ENCODE measurements at regions not wholly inside any gene's neighbourhood (a gene's known extent, or its start where the extent isn't known, plus 50 kb on each side); places are given as distances from the start of the nearest gene placed in this dataset.
"Not testable (repeated sequence)": the region's sequence is repeated elsewhere in the genome, so short reads cannot be mapped to it uniquely, and the experiment has no call there.

GRCh38 chr6:6931071-6932025, 176.4 kb upstream of the RREB1 start:
- DNase-seq (ENCODE audit: extremely low read depth in 1 of 2, low read depth in 1 of 2) = no peak

DNA sequence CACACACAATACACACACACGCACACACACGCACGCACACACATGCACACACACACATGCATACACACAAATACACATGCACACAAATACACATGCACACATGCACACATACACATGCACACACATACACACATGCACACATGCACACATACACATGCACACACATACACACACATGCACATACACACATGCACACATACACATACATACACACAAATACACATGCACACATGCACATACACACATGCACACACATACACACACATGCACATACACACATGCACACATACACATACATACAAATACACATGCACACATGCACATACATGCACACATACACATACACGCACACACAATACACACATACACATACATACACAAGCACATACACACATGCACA, 175.4 kb upstream of the RREB1 start:
- no peak for DNase-seq (ENCODE audit: extremely low read depth in 1 of 2, low read depth in 1 of 2)

GRCh38 chr6:6932968-6933367, 174.8 kb upstream of the RREB1 start:
- DNase-seq (ENCODE audit: extremely low read depth in 1 of 2, low read depth in 1 of 2) = no peak

- no peak for DNase-seq (ENCODE audit: extremely low read depth in 1 of 2, low read depth in 1 of 2)
These were observed 167.4 kb upstream of the RREB1 start for GRCh38 chr6:6940031-6941025.

DNA sequence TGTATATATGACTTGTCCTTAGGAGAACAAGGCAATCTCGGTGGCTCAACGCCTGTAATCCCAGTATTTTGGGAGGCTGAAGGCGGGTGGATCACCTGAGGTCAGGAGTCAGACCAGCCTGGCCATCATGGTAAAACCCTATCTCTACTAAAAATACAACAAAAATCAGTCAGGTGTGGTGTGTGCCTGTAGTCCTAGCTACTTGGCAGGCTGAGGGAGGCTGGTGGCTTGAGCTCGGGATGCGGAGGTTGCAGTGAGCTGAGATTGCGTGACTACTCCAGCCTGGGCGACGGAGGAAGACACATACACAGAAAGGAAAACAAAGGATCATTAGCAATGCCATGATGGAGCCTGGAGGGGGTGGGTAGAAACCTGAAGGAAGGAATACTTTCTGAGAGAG, 166.6 kb upstream of the RREB1 start:
- DNase-seq (ENCODE audit: extremely low read depth in 1 of 2, low read depth in 1 of 2) = no peak

GRCh38 chr6:6942091-6942490, 165.7 kb upstream of the RREB1 start:
- DNase-seq (ENCODE audit: extremely low read depth in 1 of 2, low read depth in 1 of 2) = no peak

DNA sequence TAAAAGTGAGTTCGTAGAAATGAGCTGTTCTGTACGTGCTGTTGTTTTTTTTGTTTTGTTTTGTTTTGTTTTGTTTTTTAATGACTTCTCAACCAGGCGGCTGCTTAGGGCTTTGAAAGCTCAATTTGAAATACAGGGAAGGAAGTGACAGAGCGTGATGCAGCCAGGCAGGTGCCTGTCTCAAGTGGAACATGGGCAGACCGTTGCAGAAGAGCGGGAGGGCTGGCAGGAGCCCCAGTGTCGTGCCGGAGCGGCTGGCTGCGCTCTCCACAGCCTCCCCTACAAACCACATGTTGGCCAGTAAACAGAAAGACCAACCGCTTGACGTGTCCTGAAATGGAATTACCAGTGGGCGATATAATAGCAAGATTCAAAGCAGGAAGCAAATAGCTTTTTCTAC, 164.9 kb upstream of the RREB1 start:
- DNase-seq (ENCODE audit: extremely low read depth in 1 of 2, low read depth in 1 of 2) = no peak

DNA sequence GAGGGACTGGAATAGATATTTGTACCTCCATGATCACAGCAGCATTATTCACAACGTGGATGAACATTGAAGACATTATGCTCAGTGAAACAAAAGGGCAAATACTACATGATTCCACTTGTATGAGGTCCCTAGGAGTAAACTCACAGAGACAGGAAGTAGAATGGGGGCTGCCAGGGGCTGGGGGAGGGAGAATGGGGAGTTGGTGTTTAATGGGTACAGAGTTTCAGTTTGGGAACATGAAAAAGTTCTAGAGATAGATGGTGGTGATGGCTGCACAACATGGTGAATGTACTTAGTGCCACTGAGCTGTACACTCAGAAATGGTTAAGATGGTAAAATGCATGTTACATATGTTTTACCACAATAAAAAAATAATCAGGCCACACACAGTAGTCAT, 164.3 kb upstream of the RREB1 start:
- no peak for DNase-seq (ENCODE audit: extremely low read depth in 1 of 2, low read depth in 1 of 2)

DNA sequence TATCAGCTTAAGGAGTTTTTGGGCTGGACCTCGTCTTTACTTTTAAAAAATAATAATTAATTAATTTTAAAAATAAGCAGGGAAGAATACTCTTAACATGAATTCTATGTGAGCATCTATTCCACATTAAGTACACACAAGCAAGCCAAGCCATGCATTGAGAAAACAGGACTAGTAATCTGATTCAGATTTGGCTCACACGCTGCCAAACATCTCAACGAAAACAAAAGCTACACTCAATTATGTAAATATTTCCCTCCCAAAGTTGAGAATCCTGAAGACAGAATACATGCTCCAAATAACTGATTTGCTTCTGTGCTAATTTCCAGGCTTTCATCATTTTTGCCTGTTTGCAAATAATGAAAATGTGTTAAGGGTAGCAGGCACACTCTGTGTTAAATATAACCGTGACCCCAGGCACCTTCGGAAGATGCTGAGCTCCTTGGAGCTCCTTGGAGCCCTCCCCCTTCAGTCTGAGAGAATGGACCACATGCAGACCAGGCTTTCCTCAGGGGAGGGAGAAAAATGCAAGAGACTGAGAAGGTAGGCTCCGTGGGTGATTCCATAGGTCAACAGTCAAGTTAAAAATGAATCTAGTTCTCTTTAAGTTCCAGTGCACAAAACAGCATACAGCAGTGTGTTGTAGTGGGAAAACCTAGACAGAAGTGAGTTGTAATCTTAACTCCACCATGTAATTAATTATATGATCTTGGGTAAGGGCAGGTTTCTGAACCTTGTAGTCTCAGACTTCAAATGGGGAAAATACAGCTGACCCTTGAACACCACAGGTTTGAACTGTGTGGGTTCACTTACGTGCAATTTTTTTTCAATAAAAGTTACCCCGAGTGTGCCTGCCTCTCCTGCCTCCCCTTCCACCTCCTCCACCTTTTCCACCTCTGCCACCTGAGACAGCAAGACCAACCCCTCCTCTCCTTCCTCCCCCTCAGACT, 161.3 kb upstream of the RREB1 start:
- DNase-seq (ENCODE audit: extremely low read depth in 1 of 2, low read depth in 1 of 2) = no peak

DNA sequence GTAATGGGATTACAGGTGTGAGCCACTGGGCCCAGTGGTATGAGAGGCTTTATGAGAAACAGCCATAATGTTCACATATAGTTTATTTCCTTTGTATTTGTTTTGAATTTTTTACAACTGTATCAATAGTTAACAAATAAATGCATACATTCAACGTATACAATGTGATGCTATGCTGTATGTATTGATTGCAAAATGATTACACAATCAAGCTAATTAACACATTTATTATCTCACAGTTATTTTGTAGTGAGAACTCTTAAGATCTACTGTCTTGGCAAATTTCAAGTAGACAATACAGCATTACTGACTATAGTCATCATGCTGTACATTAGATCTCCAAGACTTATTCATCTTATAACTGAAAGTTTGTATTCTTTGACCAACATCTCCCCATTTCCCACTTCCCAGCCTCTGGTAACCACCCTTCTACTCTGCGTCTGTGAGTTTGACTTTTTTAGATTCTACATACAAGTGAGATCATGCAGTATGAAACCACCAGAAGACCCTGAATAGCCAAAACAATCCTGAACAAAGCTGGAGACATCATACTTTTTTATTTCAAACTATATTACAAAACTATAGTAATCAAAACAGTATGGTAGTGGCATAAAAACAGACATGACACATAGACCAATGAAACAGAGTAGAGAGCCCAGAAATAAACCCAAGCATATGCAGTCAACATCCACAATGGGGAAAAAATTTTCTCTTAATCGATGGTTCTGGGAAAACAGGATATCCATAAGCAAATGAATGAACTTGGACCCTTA, 157.2 kb upstream of the RREB1 start:
- no peak for DNase-seq (ENCODE audit: extremely low read depth in 1 of 2, low read depth in 1 of 2)

DNA sequence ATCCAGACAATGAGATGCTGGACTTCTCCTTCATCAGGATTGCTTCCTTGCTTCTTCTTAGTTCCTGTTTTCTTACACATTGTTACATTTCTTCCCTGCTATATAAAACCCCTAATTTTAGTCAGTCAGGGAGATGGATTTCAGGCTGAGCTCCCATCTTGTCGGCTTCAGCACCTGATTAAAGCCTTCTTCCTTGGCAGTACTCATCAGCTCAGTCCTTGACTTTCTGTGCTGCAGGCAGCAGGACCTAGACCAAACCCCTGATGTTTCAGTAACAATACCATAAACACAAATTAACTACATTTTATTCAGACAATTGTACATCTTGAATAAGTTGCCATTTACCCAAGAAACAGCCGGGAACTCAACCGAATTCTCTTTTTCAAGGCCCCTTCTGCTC, 156.4 kb upstream of the RREB1 start:
- DNase-seq (ENCODE audit: extremely low read depth in 1 of 2, low read depth in 1 of 2) = no peak

DNA sequence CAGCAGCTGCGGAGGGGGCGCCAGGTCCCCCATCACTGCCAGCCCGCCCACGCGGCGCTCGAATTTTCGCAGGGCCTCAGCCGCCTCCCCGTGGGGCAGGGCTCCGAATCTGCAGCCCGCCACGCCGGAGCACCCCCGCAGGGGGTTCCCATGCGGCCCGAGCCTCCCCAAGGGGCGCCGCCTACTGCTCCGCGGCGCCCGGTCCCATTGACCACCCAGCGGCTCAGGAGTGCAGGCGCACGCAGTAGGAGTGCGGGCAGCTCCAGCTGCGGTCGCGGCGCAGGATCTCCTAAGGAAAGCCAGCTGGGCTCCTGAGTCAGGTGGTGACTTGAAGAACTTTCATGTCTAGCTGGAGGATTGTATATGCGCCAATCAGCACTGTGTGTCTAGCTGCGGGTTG, 155.3 kb upstream of the RREB1 start:
- no peak for DNase-seq (ENCODE audit: extremely low read depth in 1 of 2, low read depth in 1 of 2)

DNA sequence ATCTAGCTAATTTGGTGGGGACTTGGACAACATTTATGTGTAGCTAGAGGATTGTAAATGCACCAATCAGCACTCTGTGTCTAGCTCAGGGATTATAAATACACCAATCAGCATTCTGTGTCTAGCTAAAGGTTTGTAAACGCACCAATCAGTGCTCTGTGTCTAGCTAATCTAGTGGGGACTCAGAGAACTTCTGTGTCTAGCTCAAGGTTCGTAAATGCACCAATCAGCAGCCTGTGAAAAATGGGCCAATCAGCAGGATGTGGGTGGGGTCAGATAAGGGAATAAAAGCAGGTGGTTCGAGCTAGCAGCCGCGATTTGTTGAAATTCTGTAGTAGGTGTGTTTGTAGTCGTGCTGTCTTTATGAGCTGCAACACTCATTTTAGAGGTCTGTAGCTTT, 154.8 kb upstream of the RREB1 start:
- not testable (repeated sequence) for DNase-seq (ENCODE audit: extremely low read depth in 1 of 2, low read depth in 1 of 2)

GRCh38 chr6:6960571-6961251, 147.1 kb upstream of the RREB1 start:
- DNase-seq (ENCODE audit: extremely low read depth in 1 of 2, low read depth in 1 of 2) = no peak

GRCh38 chr6:6962086-6962485, 145.7 kb upstream of the RREB1 start:
- DNase-seq (ENCODE audit: extremely low read depth in 1 of 2, low read depth in 1 of 2) = no peak

DNA sequence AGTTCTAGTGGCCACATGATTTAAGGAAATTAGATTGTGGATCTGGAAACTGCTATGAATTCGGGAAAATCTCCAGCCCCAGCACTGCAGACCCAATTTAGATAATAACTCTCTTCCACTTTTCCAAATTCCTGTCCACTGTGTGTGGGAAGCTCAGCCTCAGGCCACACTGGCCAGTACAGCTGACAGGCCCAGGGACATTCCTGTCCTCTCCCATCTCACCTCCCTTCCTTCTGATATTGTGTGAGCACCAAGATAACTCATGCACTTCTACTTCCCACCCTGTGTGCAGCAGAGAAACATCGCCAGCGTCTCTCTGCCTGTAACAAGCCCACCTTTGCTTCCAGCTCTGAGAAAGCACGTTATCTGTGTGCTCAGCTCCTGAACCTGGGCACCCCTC, 145.1 kb upstream of the RREB1 start:
- DNase-seq (ENCODE audit: extremely low read depth in 1 of 2, low read depth in 1 of 2) = no peak

- DNase-seq (ENCODE audit: extremely low read depth in 1 of 2, low read depth in 1 of 2) = not testable (repeated sequence)
These were observed 144.4 kb upstream of the RREB1 start for GRCh38 chr6:6963390-6963789.

- no peak for DNase-seq (ENCODE audit: extremely low read depth in 1 of 2, low read depth in 1 of 2)
These were observed 143.1 kb upstream of the RREB1 start for GRCh38 chr6:6964675-6965074.

DNA sequence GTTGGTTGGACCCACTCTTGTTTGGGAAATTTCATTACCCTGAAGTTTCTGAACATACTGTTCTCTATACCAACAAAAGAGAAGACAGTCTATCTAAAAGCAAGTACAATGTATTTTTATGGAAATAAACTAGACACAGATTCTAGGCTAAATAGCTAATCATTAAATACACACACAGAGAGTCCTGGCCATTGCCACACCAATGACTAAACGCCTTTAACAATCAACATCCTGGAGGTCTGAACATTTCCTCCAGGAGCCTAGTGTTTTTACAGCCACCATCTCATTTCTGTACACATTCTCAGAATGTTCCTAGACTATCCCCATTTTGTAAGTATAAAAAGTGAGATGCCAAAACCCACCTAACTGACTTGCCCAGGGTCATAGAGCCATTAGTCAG, 141.6 kb upstream of the RREB1 start:
- DNase-seq (ENCODE audit: extremely low read depth in 1 of 2, low read depth in 1 of 2) = no peak

Measured in stimulated activated CD8-positive, alpha-beta memory T cell treated with anti-CD3 and anti-CD28 coated beads, Interleukin-7, amount 100 ng/mL, for 48 hours (primary cell).